GM18502 (cell line): ENCODE measurements at regions not wholly inside any gene's neighbourhood (a gene's known extent, or its start where the extent isn't known, plus 50 kb on each side); places are given as distances from the start of the nearest gene placed in this dataset.

Experiments used
- ATAC-seq: cut with Tn5 transposase; IDR thresholded peaks from one replicate; pipeline ENCODE4 v1.9.1; 2021; ENCODE audit warnings: mild to moderate bottlenecking; ENCODE audit not compliant: unreplicated experiment, poor library complexity

- ATAC-seq: no peak
These were observed 237.8 kb upstream of the SP8 start for GRCh38 chr7:21024485-21024867.

GRCh38 chr7:21028186-21028585 lies 241.5 kb upstream of the SP8 start:
- ATAC-seq: no peak

- no peak for ATAC-seq
These were observed 241.9 kb upstream of the SP8 start for GRCh38 chr7:21028599-21028998.

GRCh38 chr7:21029006-21029405 lies 242.3 kb upstream of the SP8 start:
- ATAC-seq: no peak

GRCh38 chr7:21030237-21030871 lies 243.7 kb upstream of the SP8 start:
- no peak for ATAC-seq

GRCh38 chr7:21041252-21041651 lies 254.6 kb upstream of the SP8 start:
- no peak for ATAC-seq

GRCh38 chr7:21041666-21042065 lies 255.0 kb upstream of the SP8 start:
- no peak for ATAC-seq

- no peak for ATAC-seq
These were observed 257.7 kb upstream of the SP8 start for GRCh38 chr7:21044384-21044783.

- ATAC-seq: no peak
These were observed 258.4 kb upstream of the SP8 start for GRCh38 chr7:21044913-21045568.

GRCh38 chr7:21051865-21052264 lies 265.2 kb upstream of the SP8 start:
- ATAC-seq: no peak

GRCh38 chr7:21054427-21055112 lies 267.9 kb upstream of the SP8 start:
- ATAC-seq: no peak

- no peak for ATAC-seq
These were observed 272.4 kb upstream of the SP8 start for GRCh38 chr7:21059069-21059468.

GRCh38 chr7:21063106-21063505 lies 276.4 kb upstream of the SP8 start:
- ATAC-seq: no peak

- no peak for ATAC-seq
These were observed 278.3 kb upstream of the SP8 start for GRCh38 chr7:21064698-21065648.

- no peak for ATAC-seq
These were observed 279.5 kb upstream of the SP8 start for GRCh38 chr7:21066221-21066620.

- ATAC-seq: no peak
These were observed 280.5 kb upstream of the SP8 start for GRCh38 chr7:21067216-21067615.

GRCh38 chr7:21070571-21071090 lies 283.9 kb upstream of the SP8 start:
- ATAC-seq: no peak

- no peak for ATAC-seq
These were observed 285.1 kb upstream of the SP8 start for GRCh38 chr7:21071561-21072501.

- ATAC-seq: no peak
These were observed 289.4 kb upstream of the SP8 start for GRCh38 chr7:21076054-21076453.
